NT2/D1 (cell line): ENCODE measurements at regions not wholly inside any gene's neighbourhood (a gene's known extent, or its start where the extent isn't known, plus 50 kb on each side); places are given as distances from the start of the nearest gene placed in this dataset.
"Not testable (repeated sequence)": the region's sequence is repeated elsewhere in the genome, so short reads cannot be mapped to it uniquely, and the experiment has no call there.

Source experiments
- YY1 ChIP-seq: IDR thresholded peaks from 2 replicates; pipeline ENCODE4 v1.6.1; 2011; ENCODE audit not compliant: insufficient read length, insufficient read depth
- ZNF274 ChIP-seq: IDR thresholded peaks from 2 replicates; pipeline ENCODE4 v1.6.1; 2011; ENCODE audit warnings: mild to moderate bottlenecking, low read depth, low read length

DNA sequence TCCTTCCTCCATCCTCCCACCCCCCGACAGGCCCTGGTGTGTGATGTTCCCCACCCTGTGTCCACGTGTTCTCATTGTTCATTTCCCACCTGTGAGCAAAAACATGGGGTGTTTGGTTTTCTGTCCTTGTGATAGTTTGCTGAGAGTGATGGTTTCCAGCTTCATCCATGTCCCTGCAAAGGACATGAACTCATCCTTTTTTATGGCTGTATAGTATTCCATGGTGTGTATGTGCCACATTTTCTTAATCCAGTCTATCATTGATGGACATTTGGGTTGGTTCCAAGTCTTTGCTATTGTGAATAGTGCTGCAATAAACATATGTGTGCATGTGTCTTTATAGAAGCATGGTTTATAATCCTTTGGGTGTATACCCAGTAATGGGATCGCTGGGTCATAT, 587.6 kb downstream of the EDEM1 start:
- not testable (repeated sequence) for TF ChIP-seq ZNF274, YY1
